Epithelial cell of esophagus (primary cell): ENCODE measurements at regions not wholly inside any gene's neighbourhood (a gene's known extent, or its start where the extent isn't known, plus 50 kb on each side); places are given as distances from the start of the nearest gene placed in this dataset.

Experiments used
- DNase-seq: peaks from one replicate; pipeline ENCODE4 v3.0.0; 2010; ENCODE audit warnings: low read depth
- H3K4me3 ChIP-seq: 2 replicates; pipeline ENCODE4 v1.5.1; 2011; ENCODE audit warnings: mild to moderate bottlenecking, low read length, control low read depth
- TF ChIP-seq, protein P1 (sequence below): IDR thresholded peaks from 2 replicates; pipeline ENCODE4 v1.5.1; 2011; ENCODE audit warnings: low read depth, mild to moderate bottlenecking, low read length, control low read depth, inconsistent platforms; ENCODE audit not compliant: insufficient read depth; ENCODE audit errors: missing control alignments

DNA sequence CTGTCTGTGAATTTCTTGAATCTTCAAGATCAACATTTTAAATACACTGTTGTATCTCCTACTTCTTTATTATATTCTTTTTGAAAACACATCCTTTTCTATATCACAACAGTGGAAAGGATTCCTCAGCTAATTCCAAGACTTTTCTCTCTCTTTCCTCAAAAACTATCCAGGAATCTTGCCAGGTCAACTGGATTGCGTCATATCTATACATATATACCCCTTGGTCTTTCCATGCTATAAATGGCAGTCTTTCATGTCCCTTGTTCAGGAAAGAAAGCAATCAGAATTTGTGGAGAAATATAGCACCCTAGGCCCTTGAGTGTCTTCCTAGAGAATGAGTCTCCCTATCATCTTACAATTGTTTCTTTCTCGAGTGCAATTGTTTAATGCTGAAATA, 149.0 kb downstream of the KCNA5 start:
- TF ChIP-seq, protein P1, sequence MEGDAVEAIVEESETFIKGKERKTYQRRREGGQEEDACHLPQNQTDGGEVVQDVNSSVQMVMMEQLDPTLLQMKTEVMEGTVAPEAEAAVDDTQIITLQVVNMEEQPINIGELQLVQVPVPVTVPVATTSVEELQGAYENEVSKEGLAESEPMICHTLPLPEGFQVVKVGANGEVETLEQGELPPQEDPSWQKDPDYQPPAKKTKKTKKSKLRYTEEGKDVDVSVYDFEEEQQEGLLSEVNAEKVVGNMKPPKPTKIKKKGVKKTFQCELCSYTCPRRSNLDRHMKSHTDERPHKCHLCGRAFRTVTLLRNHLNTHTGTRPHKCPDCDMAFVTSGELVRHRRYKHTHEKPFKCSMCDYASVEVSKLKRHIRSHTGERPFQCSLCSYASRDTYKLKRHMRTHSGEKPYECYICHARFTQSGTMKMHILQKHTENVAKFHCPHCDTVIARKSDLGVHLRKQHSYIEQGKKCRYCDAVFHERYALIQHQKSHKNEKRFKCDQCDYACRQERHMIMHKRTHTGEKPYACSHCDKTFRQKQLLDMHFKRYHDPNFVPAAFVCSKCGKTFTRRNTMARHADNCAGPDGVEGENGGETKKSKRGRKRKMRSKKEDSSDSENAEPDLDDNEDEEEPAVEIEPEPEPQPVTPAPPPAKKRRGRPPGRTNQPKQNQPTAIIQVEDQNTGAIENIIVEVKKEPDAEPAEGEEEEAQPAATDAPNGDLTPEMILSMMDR, result no peak
- no peak for DNase-seq
- H3K4me3 ChIP-seq, result no peak overlapping the region

DNA sequence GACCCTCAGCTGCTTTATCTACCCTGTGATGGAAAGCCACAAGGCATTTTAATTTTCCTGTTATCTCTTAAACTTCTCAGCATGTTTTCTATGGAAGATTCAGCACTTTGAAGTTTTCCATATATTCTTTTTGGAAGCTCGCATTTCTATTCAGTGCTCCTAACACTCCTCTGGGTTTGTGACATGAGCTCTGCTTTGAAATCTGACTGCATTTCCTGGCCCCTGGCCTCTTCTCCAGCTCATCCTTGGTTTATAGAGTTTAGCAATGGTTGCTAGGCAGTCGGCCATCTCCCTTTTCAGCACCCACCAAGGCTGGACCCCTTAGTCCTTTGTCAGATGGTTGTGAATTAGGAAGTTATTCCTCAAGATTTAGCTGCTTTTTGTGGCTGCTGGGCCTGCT, 150.6 kb downstream of the KCNA5 start:
- TF ChIP-seq, protein P1, result no peak
- DNase-seq, result no peak
- no peak overlapping the region for H3K4me3 ChIP-seq

DNA sequence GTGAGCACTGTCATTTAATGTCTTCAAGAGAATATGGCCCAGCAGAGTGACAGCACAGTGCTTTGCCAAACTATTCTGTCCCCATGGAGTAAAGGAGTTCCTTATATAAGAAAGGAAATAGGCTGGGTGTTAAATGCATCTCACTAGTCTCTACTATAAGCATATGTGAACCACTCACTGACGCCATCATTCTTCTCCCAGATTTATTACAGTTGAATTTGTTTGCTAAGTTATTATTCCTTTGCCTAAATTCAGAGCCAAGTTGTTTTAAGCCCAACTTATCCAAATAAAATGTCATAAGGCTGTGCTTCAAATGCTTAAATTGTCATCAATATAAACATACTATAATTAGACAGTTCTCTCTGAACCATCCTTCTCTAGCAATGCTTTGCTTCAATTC, 151.6 kb downstream of the KCNA5 start:
- TF ChIP-seq, protein P1, result no peak

DNA sequence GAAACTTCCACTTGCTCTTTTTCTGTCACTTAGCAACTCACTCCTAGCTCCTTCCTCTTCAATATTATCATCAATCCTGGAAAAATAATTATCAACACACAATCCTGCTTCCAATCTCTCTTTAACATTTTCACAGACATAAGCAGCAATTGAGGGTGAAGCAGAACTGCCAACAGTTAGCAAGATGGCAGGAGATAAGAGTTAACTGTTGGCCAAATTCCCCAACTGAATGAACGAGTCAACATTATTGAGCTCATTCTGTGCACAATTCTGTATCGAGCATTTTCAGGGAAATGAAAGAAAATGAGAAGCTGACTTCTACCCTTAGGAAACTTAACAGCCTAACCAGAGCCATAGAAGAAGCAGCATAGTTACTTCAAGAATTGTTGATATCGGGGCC, 152.0 kb downstream of the KCNA5 start:
- DNase-seq, result no peak
- no peak overlapping the region for H3K4me3 ChIP-seq
- TF ChIP-seq, protein P1, result no peak

More for the DNA sequence above, 151.6 kb downstream of the KCNA5 start:
- no peak overlapping the region for H3K4me3 ChIP-seq
- DNase-seq, result no peak

DNA sequence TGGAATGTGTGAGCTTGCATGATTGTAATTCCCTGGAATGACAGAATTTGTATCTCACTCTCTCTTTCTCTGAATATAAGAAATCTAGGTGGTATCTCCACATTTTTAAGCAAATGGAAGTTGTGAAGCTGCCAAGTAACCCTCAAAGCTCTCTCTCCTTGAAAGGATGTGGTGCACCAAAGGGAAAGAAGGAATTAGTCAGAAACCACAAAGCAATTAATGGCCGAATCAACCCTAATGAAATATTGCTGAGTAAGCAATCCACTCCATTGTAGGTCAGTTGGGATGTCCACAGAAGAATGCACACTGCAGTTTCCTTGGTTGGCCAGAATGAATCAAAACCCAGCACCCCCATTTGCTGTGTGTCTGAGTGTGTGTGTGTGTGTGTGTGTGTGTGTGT, 153.5 kb downstream of the KCNA5 start:
- no peak for DNase-seq
- TF ChIP-seq, protein P1, result no peak
- H3K4me3 ChIP-seq, result no peak overlapping the region

- TF ChIP-seq, protein P1, result no peak
- no peak for DNase-seq
- H3K4me3 ChIP-seq, result no peak overlapping the region
Observed at GRCh38 chr12:5197656-5198055, 154.0 kb downstream of the KCNA5 start.

- DNase-seq, result peak; percentile 18
- H3K4me3 ChIP-seq, result no peak overlapping the region
- TF ChIP-seq, protein P1, result peak; percentile 60
Observed at GRCh38 chr12:5200278-5201087, 156.8 kb downstream of the KCNA5 start.
